ENCODE measurements at regions not wholly inside any gene's neighbourhood (a gene's known extent, or its start where the extent isn't known, plus 50 kb on each side); places are given as distances from the start of the nearest gene placed in this dataset.

DNA sequence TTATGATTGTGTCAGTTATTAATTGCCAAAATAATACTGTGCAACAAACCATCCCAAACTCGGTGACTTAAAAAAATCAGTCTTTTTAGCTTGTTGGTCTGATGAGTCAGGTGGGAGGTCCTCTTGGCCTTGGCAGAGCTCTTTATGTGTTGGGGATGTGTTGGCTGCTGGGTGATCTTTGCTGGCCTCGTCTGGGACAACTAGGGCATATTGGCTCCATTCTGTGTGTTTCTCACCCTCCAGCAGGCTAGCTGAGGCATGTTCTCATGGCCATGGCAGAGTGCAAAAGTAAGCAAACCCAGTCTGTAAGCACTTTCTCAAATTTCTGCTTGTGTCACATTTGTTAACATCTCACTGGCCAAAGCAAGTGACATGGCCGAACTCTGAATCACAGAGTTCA lies 251.6 kb downstream of the RPLP1 start:
- TF ChIP-seq POLR2AphosphoS5 (IDR thresholded peaks at IDR 0.05; ENCODE audit: low read depth, low read length) (no peak), POLR2A (IDR thresholded peaks at IDR 0.05; ENCODE audit: low read depth, low read length) (no peak), SPI1 (IDR thresholded peaks at IDR 0.05; ENCODE audit: low read depth, low read length) (no peak), POU2F2 (IDR thresholded peaks at IDR 0.05; ENCODE audit: low read depth, low read length) (no peak), TAF1 (IDR thresholded peaks at IDR 0.05; ENCODE audit: low read depth, low read length) (no peak), PAX5 (IDR thresholded peaks at IDR 0.05; ENCODE audit: insufficient read depth, low read length, severe bottlenecking) (no peak)
